Psoas muscle (tissue), 7 donors: ENCODE measurements at regions not wholly inside any gene's neighbourhood (a gene's known extent, or its start where the extent isn't known, plus 50 kb on each side); places are given as distances from the start of the nearest gene placed in this dataset.
A peak's percentile ranks its signal among the peaks of the same experiment; 100 is the strongest.
"Not testable (repeated sequence)": the region's sequence is repeated elsewhere in the genome, so short reads cannot be mapped to it uniquely, and the experiment has no call there.

Experiments
- ATAC-seq, 4 donors: fragments of 200-7000 bp; cut with Tn5 transposase; one replicate each; pipeline ENCODE4 v1.9.1; 2020; ENCODE audit warnings: moderate library complexity in 3 of 4, mild to moderate bottlenecking in 2 of 4
- DNase-seq, 2 donors: peaks; one replicate each; pipeline ENCODE4 v3.0.0-alpha.2; 2020
- H3K27ac ChIP-seq: fragments of 200-600 bp; one replicate; pipeline ENCODE4 v1.8.0; 2022
- H3K27me3 ChIP-seq, 3 donors: fragments of 200-600 bp in 1 of 3; one replicate each; pipeline versions ENCODE4 v1.6.1 to v1.8.0; 2013 to 2022; ENCODE audit warnings: low read length in 2 of 3, mild to moderate bottlenecking in 2 of 3, moderate library complexity in 1 of 3; ENCODE audit not compliant: insufficient read depth in 3 of 3
- H3K36me3 ChIP-seq, 2 donors: fragments of 200-600 bp in 1 of 2; one replicate each; pipeline versions ENCODE4 v1.6.1 to v1.8.0; 2013 to 2022; ENCODE audit warnings: low read depth in 1 of 2, mild to moderate bottlenecking in 1 of 2, moderate library complexity in 1 of 2; ENCODE audit not compliant: insufficient read depth in 1 of 2
- H3K4me1 ChIP-seq: fragments of 200-600 bp; one replicate; pipeline ENCODE4 v1.8.0; 2022
- H3K4me3 ChIP-seq: fragments of 200-600 bp; one replicate; pipeline ENCODE4 v1.8.0; 2022; ENCODE audit warnings: mild to moderate bottlenecking
- H3K9me3 ChIP-seq: fragments of 200-600 bp; one replicate; pipeline ENCODE4 v1.8.0; 2022
- CTCF ChIP-seq: fragments of 200-600 bp; IDR thresholded peaks from one replicate; pipeline ENCODE4 v1.8.0; 2022; ENCODE audit warnings: antibody characterized with exemption
- WGBS, 3 donors: extraction: QIAGEN DNeasy Blood & Tissue Kit; methylation state at CpG; one replicate each; pipeline versions ENCODE4 v1.1.6 to v1.1.7; 2013; 5-methylcytosine and 5-hydroxymethylcytosine counted together
- intact Hi-C, 2 donors: fragments of 100-400 bp; cut with DNase I; formaldehyde crosslinking; loops; one replicate each; pipeline versions ENCODE4 v1.11.0 to v1.14.2; 2022
- donor health status: healthy with polysubstance abuse.
- donor health status: DM: no; HTN: no; CAD: no; lungs with moderate emphysema.
- donor health status: Bipolar disorder and iron deficiency.
- donor health status: healthy.
- donor health status: DM: yes; HTN: yes; CAD: no.
- donor health status: DM: no; HTN: no; CAD: no.
- donor health status: DM: yes; HTN: yes; CAD: no.

GRCh38 chr3:80351201-80351600 lies 583.4 kb upstream of the ROBO1 start:
- DNase-seq (no peak), ATAC-seq (no peak)
- no peaks in the 10 kb centered on the region for H3K27me3 ChIP-seq
- no peaks in the 10 kb centered on the region for H3K9me3 ChIP-seq
- intact Hi-C loops, result no loop called here
- no peaks in the 10 kb centered on the region for H3K36me3 ChIP-seq
- TF ChIP-seq CTCF, result no peak
- WGBS, 3 donors, result 63 to 73% (median 71%) methylated on average over 2 of the region's 2 CpGs
- no peak overlapping the region for H3K27ac ChIP-seq
- H3K4me3 ChIP-seq, result no peak overlapping the region
- H3K4me1 ChIP-seq, result no peaks in the 10 kb centered on the region

- 79 to 85% (median 80%) methylated on average over 4 of the region's 4 CpGs for WGBS, 3 donors
- Histone ChIP-seq H3K4me1 (no peaks in the 10 kb centered on the region), H3K27me3 (no peaks in the 10 kb centered on the region), H3K9me3 (no peaks in the 10 kb centered on the region), H3K27ac (no peak overlapping the region), H3K4me3 (no peak overlapping the region), H3K36me3 (no peaks in the 10 kb centered on the region)
- intact Hi-C loops, result no loop called here
- TF ChIP-seq CTCF, result no peak
- ATAC-seq (peak in 1 of 4 donors; percentile 3), DNase-seq (no peak)
Measured at GRCh38 chr3:80350771-80351170, 583.0 kb upstream of the ROBO1 start.

GRCh38 chr3:80338366-80338765 lies 570.6 kb upstream of the ROBO1 start:
- WGBS, 3 donors, result 73 to 85% (median 82%) methylated on average over 4 of the region's 4 CpGs
- H3K9me3 ChIP-seq, result no peaks in the 10 kb centered on the region
- ATAC-seq (no peak), DNase-seq (no peak)
- H3K36me3 ChIP-seq, result no peaks in the 10 kb centered on the region
- intact Hi-C loops, result no loop called here
- no peak overlapping the region for H3K27ac ChIP-seq
- no peaks in the 10 kb centered on the region for H3K4me1 ChIP-seq
- H3K4me3 ChIP-seq, result no peak overlapping the region
- no peak for TF ChIP-seq CTCF
- no peaks in the 10 kb centered on the region for H3K27me3 ChIP-seq

- Histone ChIP-seq H3K27ac (no peak overlapping the region), H3K27me3 (no peaks in the 10 kb centered on the region), H3K9me3 (no peaks in the 10 kb centered on the region), H3K4me3 (no peak overlapping the region), H3K4me1 (no peaks in the 10 kb centered on the region), H3K36me3 (no peaks in the 10 kb centered on the region)
- 89 to 96% (median 93%) methylated on average over 2 of the region's 2 CpGs for WGBS, 3 donors
- intact Hi-C loops, result no loop called here
- TF ChIP-seq CTCF, result no peak
- no peak for DNase-seq
- ATAC-seq, result no peak
Measured at GRCh38 chr3:80334534-80334933, 566.7 kb upstream of the ROBO1 start.

- H3K4me3 ChIP-seq, result no peak overlapping the region
- H3K27me3 ChIP-seq, result no peaks in the 10 kb centered on the region
- ATAC-seq (no peak), DNase-seq (no peak)
- TF ChIP-seq CTCF, result no peak
- WGBS, 3 donors, result 53 to 79% (median 67%) methylated on average over 1 of the region's 1 CpG
- no peaks in the 10 kb centered on the region for H3K36me3 ChIP-seq
- intact Hi-C loops, result no loop called here
- H3K4me1 ChIP-seq, result no peaks in the 10 kb centered on the region
- no peaks in the 10 kb centered on the region for H3K9me3 ChIP-seq
- no peak overlapping the region for H3K27ac ChIP-seq
Measured at GRCh38 chr3:80331494-80332170, 563.8 kb upstream of the ROBO1 start.

- H3K4me1 ChIP-seq, H3K36me3 ChIP-seq, H3K27me3 ChIP-seq, intact Hi-C loops, DNase-seq, H3K9me3 ChIP-seq, H3K27ac ChIP-seq, H3K4me3 ChIP-seq, ATAC-seq: not testable (repeated sequence)
- whole genome bisulfite sequencing, 3 donors, result 94 to 96% (median 96%) methylated on average over 15 to 19 of the region's 19 CpGs
Measured at GRCh38 chr3:80314541-80314940, 546.7 kb upstream of the ROBO1 start.
